COLO668 (cell line): ENCODE measurements at regions not wholly inside any gene's neighbourhood (a gene's known extent, or its start where the extent isn't known, plus 50 kb on each side); places are given as distances from the start of the nearest gene placed in this dataset.

Experiments
- DNase-seq: peaks from one replicate; lab custom pipeline; 2025; ENCODE audit not compliant: unreplicated experiment; lab: John Stamatoyannopoulos, UW

DNA sequence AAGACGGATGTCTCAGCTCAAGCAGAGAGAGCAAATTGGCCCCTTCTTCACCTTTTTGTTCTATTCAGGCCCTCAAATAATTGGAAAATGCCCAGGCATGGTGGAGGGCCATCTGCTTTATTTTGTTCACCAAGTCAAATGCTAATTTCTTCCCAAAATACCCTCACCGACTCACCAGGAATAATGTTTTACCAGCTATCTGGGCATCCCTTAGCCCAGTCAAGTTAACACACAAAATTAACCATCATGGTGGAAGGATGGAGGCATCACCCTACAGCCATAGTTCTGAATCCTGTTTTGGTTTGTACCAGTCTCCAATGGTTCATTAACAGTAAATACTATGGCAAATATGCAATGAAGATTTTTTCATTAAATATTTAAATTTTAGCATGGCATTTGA lies 51.7 kb upstream of the SERP2 start:
- no peak for DNase-seq

DNA sequence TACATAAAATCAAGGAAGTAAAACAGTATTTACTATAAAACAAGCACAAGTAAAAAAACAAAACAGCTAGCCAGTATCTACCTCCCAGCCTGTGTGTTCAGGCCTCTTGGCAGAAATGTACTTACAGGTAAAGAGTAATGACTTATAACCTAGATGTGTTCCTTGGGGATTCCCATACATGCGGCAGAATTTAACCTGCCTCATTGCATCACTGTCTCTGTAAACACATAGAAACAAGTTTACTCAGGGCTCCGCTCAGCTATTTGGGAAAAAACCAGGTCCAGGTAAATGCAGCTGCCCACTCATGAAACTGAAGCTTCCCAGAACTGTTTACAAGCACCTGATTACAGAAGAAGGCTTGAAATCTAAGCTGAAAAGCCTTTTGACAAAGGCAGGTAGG lies 50.7 kb upstream of the SERP2 start:
- no peak for DNase-seq

DNA sequence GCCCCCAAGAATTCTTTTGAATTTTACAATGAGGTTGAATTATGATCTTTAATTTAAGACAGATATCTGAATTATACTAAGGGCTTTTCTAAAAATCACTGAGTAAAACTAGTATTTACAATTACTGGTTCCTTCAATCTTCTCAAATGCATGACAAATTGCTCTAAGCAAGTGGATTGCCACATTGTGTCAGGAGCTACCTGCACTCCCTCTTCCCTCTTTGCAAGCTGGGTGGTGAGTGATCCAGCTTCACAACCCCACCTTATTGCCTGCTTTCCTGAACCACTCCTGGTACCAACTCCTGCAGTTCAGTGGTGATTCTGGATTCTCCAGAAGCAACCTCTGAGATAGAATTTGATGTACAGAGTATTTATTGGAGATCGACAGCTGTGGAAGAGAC lies 49.9 kb upstream of the SERP2 start:
- DNase-seq: no peak
